Trophoblast cell (in vitro differentiated cells and primary cell): ENCODE measurements at regions not wholly inside any gene's neighbourhood (a gene's known extent, or its start where the extent isn't known, plus 50 kb on each side); places are given as distances from the start of the nearest gene placed in this dataset.

Experiments
- DNase-seq, 2 donors: peaks; one replicate each; pipeline ENCODE4 v3.0.0-alpha.2; 2016
- H2AFZ ChIP-seq: 2 replicates; pipeline ENCODE4 v1.6.1; 2013; ENCODE audit warnings: low read length, moderate library complexity, mild to moderate bottlenecking; ENCODE audit not compliant: insufficient read depth, poor library complexity
- H2AK5ac ChIP-seq: 2 replicates; pipeline ENCODE4 v1.6.1; 2013; ENCODE audit warnings: mild to moderate bottlenecking, low read length
- H2BK120ac ChIP-seq: 2 replicates; pipeline ENCODE4 v1.6.1; 2013; ENCODE audit warnings: low read length, mild to moderate bottlenecking, moderate library complexity; ENCODE audit not compliant: insufficient read depth, poor library complexity
- H2BK12ac ChIP-seq: 2 replicates; pipeline ENCODE4 v1.6.1; 2013; ENCODE audit warnings: mild to moderate bottlenecking, low read length, moderate library complexity
- H2BK5ac ChIP-seq: 2 replicates; pipeline ENCODE4 v1.6.1; 2013; ENCODE audit warnings: low read length, low read depth, moderate library complexity, mild to moderate bottlenecking; ENCODE audit not compliant: poor library complexity
- H3K14ac ChIP-seq: 2 replicates; pipeline ENCODE4 v1.6.1; 2013; ENCODE audit warnings: mild to moderate bottlenecking, low read length
- H3K18ac ChIP-seq: 2 replicates; pipeline ENCODE4 v1.6.1; 2013; ENCODE audit warnings: mild to moderate bottlenecking, low read length
- H3K23ac ChIP-seq: 2 replicates; pipeline ENCODE4 v1.6.1; 2013; ENCODE audit warnings: low read length
- H3K27ac ChIP-seq: 2 replicates; pipeline ENCODE4 v1.5.1; 2013; ENCODE audit warnings: low read depth, mild to moderate bottlenecking, inconsistent platforms, low read length, moderate library complexity
- H3K27me3 ChIP-seq: 2 replicates; pipeline ENCODE4 v1.6.1; 2013; ENCODE audit warnings: inconsistent platforms, mild to moderate bottlenecking, low read length, moderate library complexity; ENCODE audit not compliant: insufficient read depth
- H3K36me3 ChIP-seq, 2 experiments: 1 replicate in 1 of 2; 2 replicates in 1 of 2; pipeline ENCODE4 v1.6.1; 2013; ENCODE audit warnings: low read length in 2 of 2, mild to moderate bottlenecking in 2 of 2, moderate library complexity in 1 of 2; ENCODE audit not compliant: insufficient read depth in 2 of 2, control insufficient read depth in 1 of 2
- H3K4ac ChIP-seq: 2 replicates; pipeline ENCODE4 v1.6.1; 2013; ENCODE audit warnings: low read depth, mild to moderate bottlenecking, low read length, moderate library complexity
- H3K4me1 ChIP-seq, 2 experiments: 1 replicate in 1 of 2; 2 replicates in 1 of 2; pipeline ENCODE4 v1.6.1; 2013; ENCODE audit warnings: low read length in 2 of 2, mild to moderate bottlenecking in 2 of 2, moderate library complexity in 1 of 2; ENCODE audit not compliant: insufficient read depth in 2 of 2, control insufficient read depth in 1 of 2
- H3K4me2 ChIP-seq: 2 replicates; pipeline ENCODE4 v1.6.1; 2013; ENCODE audit warnings: inconsistent platforms, mild to moderate bottlenecking, low read length, moderate library complexity
- H3K4me3 ChIP-seq: 2 replicates; pipeline ENCODE4 v1.5.1; 2013; ENCODE audit warnings: mild to moderate bottlenecking, low read depth, low read length, inconsistent platforms
- H3K79me1 ChIP-seq: one replicate; pipeline ENCODE4 v1.6.1; 2013; ENCODE audit warnings: low read length
- H3K79me2 ChIP-seq: 2 replicates; pipeline ENCODE4 v1.6.1; 2013; ENCODE audit warnings: low read length, mild to moderate bottlenecking; ENCODE audit not compliant: control insufficient read depth, insufficient read depth, poor library complexity
- H3K9ac ChIP-seq: 2 replicates; pipeline ENCODE4 v1.6.1; 2013; ENCODE audit warnings: mild to moderate bottlenecking, low read length
- H3K9me3 ChIP-seq: 2 replicates; pipeline ENCODE4 v1.6.1; 2013; ENCODE audit warnings: low read depth, mild to moderate bottlenecking, control low read depth, inconsistent platforms, low read length; ENCODE audit not compliant: insufficient read depth
- H4K12ac ChIP-seq: 2 replicates; pipeline ENCODE4 v1.6.1; 2013; ENCODE audit warnings: low read depth, mild to moderate bottlenecking, low read length, moderate library complexity
- H4K8ac ChIP-seq: 2 replicates; pipeline ENCODE4 v1.6.1; 2013; ENCODE audit warnings: low read depth, mild to moderate bottlenecking, low read length, moderate library complexity
- H4K91ac ChIP-seq: one replicate; pipeline ENCODE4 v1.6.1; 2013; ENCODE audit warnings: low read depth, mild to moderate bottlenecking, low read length, moderate library complexity
- WGBS: extraction: QIAGEN DNeasy Blood & Tissue Kit; methylation state at CpG from one replicate; pipeline ENCODE4 v1.1.7; 2013; ENCODE audit warnings: missing lambda C conversion rate; ENCODE audit not compliant: insufficient read length, insufficient coverage; ENCODE audit errors: extremely low coverage; 5-methylcytosine and 5-hydroxymethylcytosine counted together

- Histone ChIP-seq H3K14ac (no peak overlapping the region), H3K4ac (no peak overlapping the region), H2AK5ac (no peak overlapping the region), H3K4me1 (no peaks in the 10 kb centered on the region), H3K27me3 (no peaks in the 10 kb centered on the region), H3K79me1 (no peaks in the 10 kb centered on the region), H4K12ac (no peak overlapping the region), H3K27ac (no peak overlapping the region), H3K36me3 (no peaks in the 10 kb centered on the region), H3K4me2 (no peak overlapping the region), H2BK120ac (no peak overlapping the region), H3K9me3 (peaks cover 52% of the 10 kb centered on the region), H3K9ac (no peak overlapping the region), H2BK5ac (no peak overlapping the region), H3K4me3 (peak overlapping the region; percentile 30), H3K23ac (no peak overlapping the region), H3K18ac (no peak overlapping the region), H4K91ac (no peak overlapping the region), H2AFZ (no peak overlapping the region), H2BK12ac (no peak overlapping the region), H3K79me2 (no peaks in the 10 kb centered on the region), H4K8ac (no peak overlapping the region)
- DNase-seq, result no peak
- WGBS, result no CpG with 5 or more reads among the region's 12 CpGs
These were observed 95.7 kb downstream of the TUBA3C start for GRCh38 chr13:19085876-19086275.

- Histone ChIP-seq H4K12ac (no peak overlapping the region), H3K27me3 (no peaks in the 10 kb centered on the region), H3K27ac (no peak overlapping the region), H4K8ac (no peak overlapping the region), H3K4me2 (no peak overlapping the region), H2AK5ac (no peak overlapping the region), H3K4me1 (no peaks in the 10 kb centered on the region), H3K9ac (no peak overlapping the region), H3K9me3 (peaks cover 46% of the 10 kb centered on the region), H3K4me3 (peak overlapping the region; percentile 30), H4K91ac (no peak overlapping the region), H2BK5ac (no peak overlapping the region), H3K23ac (no peak overlapping the region), H2BK120ac (no peak overlapping the region), H3K4ac (no peak overlapping the region), H3K79me1 (no peaks in the 10 kb centered on the region), H3K18ac (no peak overlapping the region), H3K79me2 (no peaks in the 10 kb centered on the region), H2AFZ (no peak overlapping the region), H3K14ac (no peak overlapping the region), H3K36me3 (no peaks in the 10 kb centered on the region), H2BK12ac (no peak overlapping the region)
- no CpG with 5 or more reads among the region's 3 CpGs for WGBS
- no peak for DNase-seq
These were observed 96.4 kb downstream of the TUBA3C start for GRCh38 chr13:19085258-19085657.

- Histone ChIP-seq H2BK5ac (no peak overlapping the region), H4K8ac (no peak overlapping the region), H3K4ac (no peak overlapping the region), H4K91ac (no peak overlapping the region), H3K4me1 (no peaks in the 10 kb centered on the region), H3K4me3 (no peak overlapping the region), H3K79me1 (no peaks in the 10 kb centered on the region), H4K12ac (no peak overlapping the region), H3K9ac (no peak overlapping the region), H3K4me2 (no peak overlapping the region), H2BK120ac (no peak overlapping the region), H3K9me3 (peaks cover 31% of the 10 kb centered on the region), H3K14ac (no peak overlapping the region), H3K23ac (no peak overlapping the region), H2AFZ (no peak overlapping the region), H2AK5ac (no peak overlapping the region), H2BK12ac (no peak overlapping the region), H3K27me3 (no peaks in the 10 kb centered on the region), H3K79me2 (no peaks in the 10 kb centered on the region), H3K27ac (no peak overlapping the region), H3K36me3 (no peaks in the 10 kb centered on the region), H3K18ac (no peak overlapping the region)
- DNase-seq, result no peak
- no CpG with 5 or more reads among the region's 3 CpGs for WGBS
These were observed 98.3 kb downstream of the TUBA3C start for GRCh38 chr13:19083340-19083739.

- H3K4me1 ChIP-seq, result no peaks in the 10 kb centered on the region
- H4K8ac ChIP-seq, result no peak overlapping the region
- H3K23ac ChIP-seq, result no peak overlapping the region
- WGBS, result no CpG with 5 or more reads among the region's 7 CpGs
- H3K79me1 ChIP-seq, result no peaks in the 10 kb centered on the region
- H3K4ac ChIP-seq, result no peak overlapping the region
- H3K36me3 ChIP-seq, result no peaks in the 10 kb centered on the region
- H4K12ac ChIP-seq, result no peak overlapping the region
- no peaks in the 10 kb centered on the region for H3K27me3 ChIP-seq
- H3K14ac ChIP-seq, result no peak overlapping the region
- no peak overlapping the region for H3K4me2 ChIP-seq
- no peak overlapping the region for H2AFZ ChIP-seq
- H2AK5ac ChIP-seq, result no peak overlapping the region
- no peak overlapping the region for H3K4me3 ChIP-seq
- H3K9ac ChIP-seq, result no peak overlapping the region
- H2BK5ac ChIP-seq, result no peak overlapping the region
- H2BK12ac ChIP-seq, result no peak overlapping the region
- H3K18ac ChIP-seq, result no peak overlapping the region
- DNase-seq, result no peak
- H4K91ac ChIP-seq, result no peak overlapping the region
- H2BK120ac ChIP-seq, result no peak overlapping the region
- H3K79me2 ChIP-seq, result no peaks in the 10 kb centered on the region
- peaks cover 48% of the 10 kb centered on the region for H3K9me3 ChIP-seq
- no peak overlapping the region for H3K27ac ChIP-seq
These were observed 106.2 kb downstream of the TUBA3C start for GRCh38 chr13:19075418-19075817.
